ENCODE measurements at regions not wholly inside any gene's neighbourhood (a gene's known extent, or its start where the extent isn't known, plus 50 kb on each side); places are given as distances from the start of the nearest gene placed in this dataset.

DNA sequence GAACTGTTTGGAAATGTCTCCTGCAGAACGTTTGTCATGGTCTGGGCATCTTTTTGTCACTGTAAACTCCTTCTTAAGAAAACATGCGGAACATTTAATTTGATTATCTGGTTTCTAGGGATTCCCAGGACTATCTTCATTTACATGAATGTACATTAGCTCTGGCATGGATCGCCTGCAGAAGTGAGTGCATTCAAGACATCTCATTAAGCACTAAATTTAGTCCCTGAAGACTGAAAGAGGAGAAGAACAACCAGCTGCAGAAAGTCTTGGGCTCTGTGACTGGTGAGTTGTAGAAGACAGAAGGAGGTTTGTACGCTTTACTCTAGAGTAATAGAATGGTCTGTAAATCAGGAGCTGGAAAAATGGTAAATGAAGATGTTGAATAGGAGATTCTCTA, 540.7 kb downstream of the BCKDHB start:
- no peak for TF ChIP-seq GATA3 (IDR thresholded peaks at IDR 0.05; ENCODE audit: low read depth, low read length)

DNA sequence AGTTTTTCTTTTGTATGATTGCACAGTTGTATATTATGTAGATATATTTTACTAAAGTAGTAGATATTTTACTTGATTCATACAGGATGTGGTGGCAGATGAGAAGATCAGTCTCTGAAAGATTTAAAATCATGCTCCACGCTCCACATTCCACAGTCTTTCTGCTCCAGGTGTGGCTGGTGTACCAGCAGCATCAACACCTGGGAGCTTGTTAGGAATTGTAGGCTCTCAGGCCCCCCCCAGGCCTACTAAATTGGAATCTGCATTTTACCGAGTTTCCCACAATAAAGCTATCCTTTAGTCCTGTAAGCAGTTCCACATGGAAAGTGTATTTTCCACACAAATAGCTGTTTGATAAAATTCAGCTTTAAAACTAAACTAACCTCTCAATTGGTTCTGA, 537.4 kb downstream of the BCKDHB start:
- TF ChIP-seq GATA2 (IDR thresholded peaks at IDR 0.05; ENCODE audit: low read depth, low read length) (no peak), GATA3 (IDR thresholded peaks at IDR 0.05; ENCODE audit: low read depth, low read length) (no peak)

DNA sequence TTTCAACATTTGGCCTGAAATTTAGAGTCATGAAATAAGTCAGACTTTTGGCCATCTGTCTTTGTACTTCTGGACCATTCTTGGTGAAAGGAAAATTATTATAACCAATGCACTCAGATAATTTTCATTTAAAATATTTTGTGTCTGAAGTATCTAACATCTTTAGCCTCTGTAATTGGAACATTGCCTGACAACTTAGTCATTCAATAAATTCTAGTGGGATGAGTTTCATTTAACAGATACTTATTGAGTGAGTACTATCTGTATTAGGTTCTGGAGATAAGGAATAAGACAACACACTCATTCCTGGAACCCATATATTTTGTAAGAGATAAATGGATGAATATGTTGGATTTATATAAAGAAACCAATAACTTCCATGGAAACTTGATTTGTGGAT, 536.0 kb downstream of the BCKDHB start:
- TF ChIP-seq GATA3 (IDR thresholded peaks at IDR 0.05; ENCODE audit: low read depth, low read length) (no peak), GATA2 (IDR thresholded peaks at IDR 0.05; ENCODE audit: low read depth, low read length) (no peak)

DNA sequence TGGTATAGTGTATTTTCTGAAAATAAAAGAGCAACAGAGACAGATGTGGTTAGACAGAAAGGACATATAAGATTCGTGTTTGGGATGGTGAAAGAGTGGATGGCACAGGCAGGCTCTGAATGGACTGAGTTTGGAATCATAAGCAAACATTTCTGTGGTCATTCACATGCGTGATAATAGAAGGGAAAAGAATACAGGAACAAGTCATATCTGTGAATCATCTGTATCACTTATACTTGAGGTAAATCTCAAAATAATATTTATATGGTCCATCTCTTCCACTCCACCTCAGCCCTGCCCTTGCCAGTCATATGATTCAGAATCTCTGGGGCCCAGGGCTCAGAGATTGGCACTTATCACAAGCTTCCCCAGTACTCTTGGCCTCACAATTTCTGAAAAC, 535.1 kb downstream of the BCKDHB start:
- TF ChIP-seq GATA2 (IDR thresholded peaks at IDR 0.05; ENCODE audit: low read depth, low read length) (no peak), GATA3 (IDR thresholded peaks at IDR 0.05; ENCODE audit: low read depth, low read length) (no peak)

DNA sequence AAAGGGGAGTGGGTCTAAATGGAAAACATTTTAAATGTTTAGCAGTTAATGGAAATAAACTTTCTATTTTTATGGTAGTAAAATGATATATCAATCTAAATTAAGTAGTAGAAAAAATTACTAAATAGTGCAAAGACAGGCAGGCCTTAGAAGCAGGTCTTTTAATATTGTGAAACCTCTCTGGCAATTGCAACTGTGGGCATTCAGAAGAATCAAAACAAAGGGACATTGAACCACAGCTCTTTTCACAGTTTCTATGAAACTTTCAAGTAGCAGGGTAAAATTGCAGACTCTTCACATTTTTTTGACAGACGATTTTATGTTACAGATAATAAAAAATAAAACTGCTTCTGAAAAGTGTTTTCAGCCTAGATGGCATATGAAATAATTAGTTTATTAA, 533.7 kb downstream of the BCKDHB start:
- TF ChIP-seq GATA3 (IDR thresholded peaks at IDR 0.05; ENCODE audit: low read depth, low read length), result no peak
- no peak for TF ChIP-seq GATA2 (IDR thresholded peaks at IDR 0.05; ENCODE audit: low read depth, low read length)

DNA sequence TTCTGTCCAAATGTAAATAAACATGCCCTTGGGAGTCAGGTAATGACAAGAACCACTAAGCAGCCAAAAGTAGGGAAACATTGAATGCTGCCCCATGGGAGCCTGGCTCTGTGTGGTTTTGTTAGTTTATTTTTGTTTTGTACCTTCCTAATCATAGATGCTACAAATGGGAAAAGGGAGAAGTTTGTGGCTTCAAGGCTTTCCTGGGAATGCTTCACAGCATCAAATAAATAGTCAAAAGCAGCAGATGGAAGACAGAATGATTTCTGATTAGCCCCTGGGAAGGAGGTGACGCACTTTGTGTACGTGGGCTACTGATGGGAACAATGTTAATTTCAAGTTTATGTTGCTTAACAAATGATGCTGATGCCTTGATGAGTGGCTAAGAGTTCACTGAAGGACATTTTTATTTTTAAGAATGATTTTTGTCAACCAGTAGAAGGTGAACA, 532.7 kb downstream of the BCKDHB start:
- no peak for TF ChIP-seq GATA3 (IDR thresholded peaks at IDR 0.05; ENCODE audit: low read depth, low read length)

DNA sequence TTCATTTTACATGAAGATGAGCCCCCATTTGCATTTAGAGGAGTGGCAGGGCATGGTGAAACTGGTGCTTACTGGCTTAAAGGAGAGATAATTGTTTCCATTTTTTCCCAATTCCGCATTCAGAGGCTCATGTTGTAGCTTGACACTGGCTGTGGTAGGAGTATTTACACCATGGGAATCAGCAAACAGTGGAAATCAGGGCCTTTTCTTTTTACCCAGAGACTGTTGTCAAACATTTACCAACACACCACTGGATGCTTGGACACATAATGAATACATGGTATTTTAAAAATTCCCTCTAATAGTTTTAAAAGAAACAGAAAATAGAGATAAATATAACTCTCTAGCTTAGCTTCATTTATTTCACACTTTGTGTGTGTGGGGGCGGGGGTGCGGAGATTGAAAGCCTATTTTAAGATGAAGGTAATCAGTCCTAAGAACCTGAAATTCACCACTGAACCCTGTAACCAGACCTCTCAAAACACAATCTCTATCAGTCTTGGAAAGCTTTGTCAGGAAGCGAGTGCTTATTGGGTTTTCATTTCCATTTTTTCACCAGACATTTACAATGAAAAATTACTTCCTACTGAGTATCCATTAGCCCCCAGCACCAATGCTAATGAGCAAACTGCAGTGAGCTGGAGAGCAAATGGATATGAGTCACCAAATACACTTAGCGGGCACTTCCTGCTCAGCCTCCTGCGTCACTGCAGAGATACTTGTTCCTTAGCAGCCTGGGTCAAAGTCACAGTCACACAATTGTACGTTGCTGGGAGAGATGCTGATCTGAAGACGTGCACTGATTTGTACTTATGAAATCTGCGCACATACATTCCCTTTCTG, 532.0 kb downstream of the BCKDHB start:
- TF ChIP-seq GATA3 (IDR thresholded peaks at IDR 0.05; ENCODE audit: low read depth, low read length), result no peak
- no peak for TF ChIP-seq GATA2 (IDR thresholded peaks at IDR 0.05; ENCODE audit: low read depth, low read length)

DNA sequence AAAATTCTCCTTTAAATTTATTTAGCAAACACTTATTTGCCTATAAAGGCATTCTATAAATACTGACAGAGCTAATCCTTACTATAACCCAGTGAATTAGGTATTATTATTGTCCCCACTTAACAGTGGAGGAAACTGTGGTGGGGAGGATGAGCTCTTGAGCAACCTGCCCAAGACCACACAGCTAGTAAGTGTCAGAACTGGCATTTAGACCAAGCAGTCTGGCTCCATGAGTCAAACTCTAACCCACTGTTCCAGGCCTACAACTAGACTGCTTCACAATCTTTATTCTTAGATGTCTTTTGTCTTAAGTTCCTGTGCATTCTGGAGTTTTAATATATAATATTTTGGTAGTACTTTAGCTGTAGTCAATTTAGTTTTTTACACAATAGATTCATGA, 530.8 kb downstream of the BCKDHB start:
- no peak for TF ChIP-seq GATA3 (IDR thresholded peaks at IDR 0.05; ENCODE audit: low read depth, low read length)
- TF ChIP-seq GATA2 (IDR thresholded peaks at IDR 0.05; ENCODE audit: low read depth, low read length), result no peak

DNA sequence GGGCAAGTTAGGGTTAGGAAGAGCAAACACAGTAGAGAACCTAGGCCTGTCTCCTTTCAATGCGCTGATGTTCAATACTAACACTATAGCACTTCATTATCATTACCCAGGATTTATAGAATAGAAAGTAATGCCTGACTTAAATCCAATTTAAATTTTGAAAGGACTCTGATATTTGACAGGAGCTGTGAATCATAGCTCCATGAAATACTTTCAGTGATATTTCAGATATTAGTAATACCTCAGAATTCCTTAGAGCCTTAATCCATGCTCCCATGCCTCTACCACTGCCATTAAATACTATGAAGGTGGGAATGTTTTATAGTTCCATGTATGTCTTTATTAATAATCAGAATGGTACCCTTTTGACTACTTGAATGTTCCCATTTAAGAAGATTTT, 530.2 kb downstream of the BCKDHB start:
- TF ChIP-seq GATA2 (IDR thresholded peaks at IDR 0.05; ENCODE audit: low read depth, low read length) (no peak), GATA3 (IDR thresholded peaks at IDR 0.05; ENCODE audit: low read depth, low read length) (no peak)

DNA sequence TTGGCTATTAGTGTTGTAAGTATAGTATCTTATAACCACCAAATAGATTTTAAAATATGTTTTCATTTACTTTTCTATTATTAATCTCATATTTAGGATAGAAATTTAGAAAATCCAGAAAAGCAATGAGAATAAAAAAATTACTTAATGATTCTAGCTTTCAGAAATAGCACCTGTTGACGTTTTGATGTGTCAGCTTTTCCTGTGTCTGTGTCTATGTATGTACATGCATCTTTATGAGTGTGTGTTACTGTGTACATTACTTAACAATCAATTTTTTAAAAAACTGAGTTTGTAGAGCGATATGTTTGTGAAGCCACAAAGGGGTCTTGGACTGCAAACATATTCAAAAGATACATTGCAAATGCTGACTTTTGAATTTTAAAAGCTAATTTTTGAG, 526.9 kb downstream of the BCKDHB start:
- no peak for TF ChIP-seq GATA3 (IDR thresholded peaks at IDR 0.05; ENCODE audit: low read depth, low read length)
- TF ChIP-seq GATA2 (IDR thresholded peaks at IDR 0.05; ENCODE audit: low read depth, low read length), result no peak

DNA sequence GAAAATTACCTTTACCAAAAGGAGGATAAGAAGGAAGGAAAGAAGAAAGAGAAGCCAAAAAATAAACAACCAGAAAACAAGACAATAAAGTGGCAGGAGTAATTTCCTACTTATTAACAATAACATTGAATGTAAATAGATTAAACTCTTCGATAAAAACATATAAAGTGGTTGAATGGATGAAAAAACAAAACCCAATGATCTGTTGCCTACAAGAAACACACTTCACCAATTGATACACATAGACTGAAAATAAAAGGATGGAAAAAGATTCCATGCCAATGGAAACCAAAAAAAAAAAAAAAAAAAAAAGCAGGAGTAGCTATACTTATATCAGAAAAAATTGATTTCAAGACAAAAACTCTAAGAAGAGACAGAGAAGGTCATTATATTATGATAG, 518.9 kb downstream of the BCKDHB start:
- TF ChIP-seq GATA3 (IDR thresholded peaks at IDR 0.05; ENCODE audit: low read depth, low read length), result no peak
- TF ChIP-seq GATA2 (IDR thresholded peaks at IDR 0.05; ENCODE audit: low read depth, low read length), result no peak

DNA sequence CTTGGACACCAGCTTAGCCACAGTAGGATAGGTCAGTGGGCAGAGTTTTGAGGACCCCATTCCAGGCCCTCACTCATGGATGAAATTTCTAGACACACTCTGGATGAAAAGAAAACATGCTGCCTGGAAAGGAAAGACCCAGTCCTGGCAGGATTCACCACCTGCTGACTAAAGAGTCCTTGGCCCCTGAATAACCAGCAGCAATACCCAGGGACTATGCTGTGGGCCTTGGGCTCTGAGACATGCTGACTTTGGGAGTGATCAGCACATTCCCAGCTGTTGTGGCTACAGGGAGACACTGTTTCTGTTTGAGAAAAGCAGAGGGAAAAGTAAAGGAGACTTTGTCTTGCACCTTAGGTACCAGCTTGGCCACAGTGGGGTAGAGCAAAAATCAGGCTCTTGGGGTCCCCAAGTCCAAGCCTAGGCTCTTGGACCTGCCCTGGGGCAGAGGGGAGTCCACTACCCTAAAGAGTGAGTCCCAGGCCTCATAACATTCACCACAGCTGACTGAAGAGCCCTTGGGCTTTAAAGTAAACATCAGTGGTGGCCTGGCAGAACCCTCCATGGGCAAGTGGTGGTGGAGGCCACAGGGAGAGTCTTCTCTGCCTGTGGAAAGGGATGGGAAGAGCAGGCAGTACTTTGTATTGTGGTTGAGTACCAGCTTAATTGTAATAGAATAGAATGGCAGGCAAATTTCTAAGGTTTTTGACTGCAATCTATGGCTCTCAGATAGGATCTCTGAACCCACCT, 516.8 kb downstream of the BCKDHB start:
- TF ChIP-seq GATA3 (IDR thresholded peaks at IDR 0.05; ENCODE audit: low read depth, low read length), result no peak
- TF ChIP-seq GATA2 (IDR thresholded peaks at IDR 0.05; ENCODE audit: low read depth, low read length), result no peak

DNA sequence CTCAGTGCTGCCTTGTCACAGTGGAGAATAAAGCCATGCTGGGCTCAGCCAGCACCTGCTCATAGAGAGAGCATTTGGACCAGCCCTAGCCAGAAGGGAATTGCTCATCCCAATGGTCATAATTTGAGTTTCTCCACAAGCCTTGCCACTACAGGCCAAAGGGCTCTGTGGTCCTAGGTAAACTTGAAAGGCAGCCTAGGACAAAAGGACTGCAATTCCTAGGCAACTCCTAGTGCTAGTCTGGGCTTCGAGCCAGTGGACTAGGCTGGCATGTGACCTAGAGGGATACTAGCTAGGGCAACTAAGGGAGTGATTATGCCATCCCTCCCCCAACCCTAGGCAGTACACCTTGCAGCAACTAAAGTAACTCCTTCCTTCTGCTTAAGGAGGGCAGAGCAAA, 516.2 kb downstream of the BCKDHB start:
- TF ChIP-seq GATA3 (IDR thresholded peaks at IDR 0.05; ENCODE audit: low read depth, low read length), result no peak
- TF ChIP-seq GATA2 (IDR thresholded peaks at IDR 0.05; ENCODE audit: low read depth, low read length), result no peak

DNA sequence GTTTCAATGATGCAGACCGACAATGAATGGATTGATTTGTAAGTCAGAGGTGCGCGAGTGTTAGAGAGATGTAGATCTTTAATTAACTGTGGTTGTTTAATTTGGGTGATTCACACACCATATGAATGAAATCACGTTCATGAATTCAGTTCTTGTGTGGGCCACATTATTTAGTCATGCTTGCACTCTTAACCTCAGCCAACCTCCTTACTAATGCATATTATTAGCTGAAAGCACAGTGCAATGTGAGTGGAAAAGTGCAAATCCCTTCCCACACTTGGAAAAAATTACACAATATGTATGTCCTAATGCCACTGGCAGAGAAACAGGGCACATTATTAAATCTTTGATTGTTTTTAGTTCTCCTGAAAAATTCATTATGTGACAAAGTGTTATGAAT, 512.5 kb downstream of the BCKDHB start:
- no peak for TF ChIP-seq GATA2 (IDR thresholded peaks at IDR 0.05; ENCODE audit: low read depth, low read length)
- no peak for TF ChIP-seq GATA3 (IDR thresholded peaks at IDR 0.05; ENCODE audit: low read depth, low read length)

DNA sequence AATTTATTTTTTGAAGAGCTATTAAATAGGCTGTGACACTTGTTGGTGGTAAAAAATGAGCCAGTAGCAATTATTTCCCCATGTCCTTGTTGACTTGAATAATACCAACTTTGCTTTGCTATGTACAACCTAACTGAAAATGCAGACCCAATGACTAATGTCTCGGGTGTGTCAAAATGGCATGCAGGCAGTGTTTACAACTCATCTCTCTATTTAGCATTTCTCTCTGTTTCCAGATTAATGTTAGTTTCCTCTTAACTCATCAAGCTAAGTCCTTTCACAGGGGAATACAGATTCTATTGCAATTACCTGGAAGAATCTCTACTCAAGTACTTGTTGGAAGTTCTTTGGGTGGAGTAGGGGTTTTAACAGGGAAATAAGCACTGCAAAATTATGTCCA, 504.4 kb downstream of the BCKDHB start:
- no peak for TF ChIP-seq GATA2 (IDR thresholded peaks at IDR 0.05; ENCODE audit: low read depth, low read length)
- TF ChIP-seq GATA3 (IDR thresholded peaks at IDR 0.05; ENCODE audit: low read depth, low read length), result no peak
